Thyroid gland (tissue), 4 donors: ENCODE measurements at regions not wholly inside any gene's neighbourhood (a gene's known extent, or its start where the extent isn't known, plus 50 kb on each side); places are given as distances from the start of the nearest gene placed in this dataset.

Experiments
- CTCF ChIP-seq, 6 experiments: fragments of 200-600 bp in 3 of 6; fragments of 450-650 bp in 3 of 6; sonication (generic) in 3 of 6; IDR thresholded peaks; one replicate each; pipeline ENCODE4 v1.5.1; 2016 to 2019; ENCODE audit warnings: antibody characterized with exemption in 6 of 6, mild to moderate bottlenecking in 2 of 6, inconsistent platforms in 1 of 6, moderate library complexity in 1 of 6
- POLR2A ChIP-seq, 2 donors: fragments of 450-650 bp; IDR thresholded peaks; one replicate each; pipeline ENCODE4 v1.6.1; 2017; ENCODE audit warnings: antibody characterized with exemption in 2 of 2, mild to moderate bottlenecking in 2 of 2, moderate library complexity in 1 of 2

- TF ChIP-seq CTCF (IDR thresholded peaks at IDR 0.05) (no peak), POLR2A (IDR thresholded peaks at IDR 0.05) (no peak)
Observed at GRCh38 chr3:148232389-148232788, 465.3 kb upstream of the AGTR1 start.
